Ovary (tissue), 7 donors: ENCODE measurements at regions not wholly inside any gene's neighbourhood (a gene's known extent, or its start where the extent isn't known, plus 50 kb on each side); places are given as distances from the start of the nearest gene placed in this dataset.
A peak's percentile ranks its signal among the peaks of the same experiment; 100 is the strongest.

Experiments used
- DNase-seq, 5 donors: peaks; one replicate each; pipeline ENCODE4 v3.0.0-alpha.2; 2019 to 2020
- H3K27ac ChIP-seq, 2 donors: fragments of 200-600 bp; one replicate each; pipeline versions ENCODE4 v1.5.1 to v1.8.0; 2019 to 2022
- H3K27me3 ChIP-seq: fragments of 200-600 bp; one replicate; pipeline ENCODE4 v1.8.0; 2022
- H3K36me3 ChIP-seq: fragments of 200-600 bp; sonication (generic); one replicate; pipeline ENCODE4 v1.5.1; 2019
- H3K4me1 ChIP-seq: one replicate; pipeline ENCODE4 v1.8.1; 2013; ENCODE audit warnings: mild to moderate bottlenecking, moderate library complexity; ENCODE audit not compliant: insufficient read depth
- H3K4me3 ChIP-seq: fragments of 200-600 bp; sonication (generic); one replicate; pipeline ENCODE4 v1.5.1; 2017
- H3K9me3 ChIP-seq, 2 donors: fragments of 200-600 bp in 1 of 2; sonication (generic) in 1 of 2; one replicate each; pipeline versions ENCODE4 v1.5.1 to v1.8.1; 2013 to 2019; ENCODE audit warnings: mild to moderate bottlenecking in 1 of 2, moderate library complexity in 1 of 2
- CTCF ChIP-seq, 3 donors: fragments of 450-650 bp in 2 of 3; fragments of 200-600 bp in 1 of 3; IDR thresholded peaks; one replicate each; pipeline versions ENCODE4 v1.5.1 to v1.8.0; 2016 to 2022; ENCODE audit warnings: antibody characterized with exemption in 3 of 3, mild to moderate bottlenecking in 1 of 3
- EP300 ChIP-seq: sonication (generic); formaldehyde crosslinking; IDR thresholded peaks from one replicate; pipeline ENCODE4 v1.6.1; 2017; ENCODE audit warnings: antibody characterized with exemption
- POLR2A ChIP-seq: fragments of 450-650 bp; IDR thresholded peaks from one replicate; pipeline ENCODE4 v1.6.1; 2017; ENCODE audit warnings: antibody characterized with exemption, mild to moderate bottlenecking, moderate library complexity
- WGBS, 3 donors: extraction: QIAGEN DNeasy Blood & Tissue Kit in 1 of 3; methylation state at CpG; one replicate each; pipeline versions ENCODE4 v1.1.5 to v1.1.7; 2013 to 2017; 5-methylcytosine and 5-hydroxymethylcytosine counted together
- intact Hi-C, 4 donors: fragments of 100-400 bp; cut with DNase I; formaldehyde crosslinking; loops; one replicate each; pipeline versions ENCODE4 v1.11.0 to v1.15.1; 2022 to 2023
- donor health status: DM: no; HTN: no; CAD: no; lungs with moderate emphysema.
- donor health status: DM: no; HTN: no; CAD: no.
- donor health status: Bipolar disorder and iron deficiency.
- donor health status: DM: no; HTN: no; CAD: no.
- donor health status: DM: yes; HTN: yes; CAD: no.

- H3K27ac ChIP-seq: peak overlapping the region in 1 of 2 donors; percentile 9
- no peaks in the 10 kb centered on the region for H3K27me3 ChIP-seq
- TF ChIP-seq EP300 (no peak), POLR2A (no peak), CTCF (IDR thresholded peaks at IDR 0.05) (no peak)
- no peaks in the 10 kb centered on the region for H3K36me3 ChIP-seq
- H3K9me3 ChIP-seq: no peaks in the 10 kb centered on the region
- peaks cover 13% of the 10 kb centered on the region for H3K4me1 ChIP-seq
- no peak overlapping the region for H3K4me3 ChIP-seq
- intact Hi-C loops: no loop called here
- DNase-seq: no peak
- 78 to 82% (median 80%) methylated on average over 5 of the region's 5 CpGs for WGBS, 3 donors
Measured at GRCh38 chr7:131061158-131061557, 266.5 kb upstream of the MKLN1 start.

- Histone ChIP-seq H3K27me3 (no peaks in the 10 kb centered on the region), H3K36me3 (no peaks in the 10 kb centered on the region), H3K4me1 (peaks cover 11% of the 10 kb centered on the region), H3K27ac (peak overlapping the region in 1 of 2 donors; percentile 17), H3K9me3 (no peaks in the 10 kb centered on the region), H3K4me3 (no peak overlapping the region)
- TF ChIP-seq POLR2A (no peak), CTCF (IDR thresholded peaks at IDR 0.05) (no peak), EP300 (no peak)
- DNase-seq: no peak
- 39 to 63% (median 47%) methylated on average over 4 of the region's 4 CpGs for WGBS, 3 donors
- intact Hi-C loops: no loop called here
Measured at GRCh38 chr7:131061818-131062217, 265.9 kb upstream of the MKLN1 start.

- Histone ChIP-seq H3K4me1 (peaks cover 7% of the 10 kb centered on the region), H3K9me3 (no peaks in the 10 kb centered on the region), H3K27me3 (no peaks in the 10 kb centered on the region), H3K36me3 (no peaks in the 10 kb centered on the region), H3K4me3 (no peak overlapping the region), H3K27ac (no peak overlapping the region)
- no peak for TF ChIP-seq EP300
- TF ChIP-seq POLR2A: no peak
- no peak for TF ChIP-seq CTCF (IDR thresholded peaks at IDR 0.05)
- intact Hi-C loops: no loop called here
- DNase-seq: no peak
Measured at GRCh38 chr7:131066635-131067034, 261.0 kb upstream of the MKLN1 start.

- DNase-seq: no peak
- Histone ChIP-seq H3K9me3 (no peaks in the 10 kb centered on the region), H3K36me3 (no peaks in the 10 kb centered on the region), H3K27me3 (no peaks in the 10 kb centered on the region), H3K27ac (no peak overlapping the region), H3K4me3 (no peak overlapping the region), H3K4me1 (peaks cover 3% of the 10 kb centered on the region)
- 61 to 78% (median 64%) methylated on average over 5 of the region's 5 CpGs for WGBS, 3 donors
- TF ChIP-seq EP300 (no peak), CTCF (IDR thresholded peaks at IDR 0.05) (no peak), POLR2A (no peak)
- intact Hi-C loops: no loop called here
Measured at GRCh38 chr7:131067220-131067619, 260.5 kb upstream of the MKLN1 start.
